ENCODE measurements at regions not wholly inside any gene's neighbourhood (a gene's known extent, or its start where the extent isn't known, plus 50 kb on each side); places are given as distances from the start of the nearest gene placed in this dataset.

- no peak for DNase-seq
Observed at GRCh38 chr15:69505956-69506556, 53.4 kb downstream of the RPLP1 start.

GRCh38 chr15:69508659-69509058 lies 56.0 kb downstream of the RPLP1 start:
- no peak for DNase-seq

GRCh38 chr15:69509131-69509530 lies 56.5 kb downstream of the RPLP1 start:
- no peak for DNase-seq

DNA sequence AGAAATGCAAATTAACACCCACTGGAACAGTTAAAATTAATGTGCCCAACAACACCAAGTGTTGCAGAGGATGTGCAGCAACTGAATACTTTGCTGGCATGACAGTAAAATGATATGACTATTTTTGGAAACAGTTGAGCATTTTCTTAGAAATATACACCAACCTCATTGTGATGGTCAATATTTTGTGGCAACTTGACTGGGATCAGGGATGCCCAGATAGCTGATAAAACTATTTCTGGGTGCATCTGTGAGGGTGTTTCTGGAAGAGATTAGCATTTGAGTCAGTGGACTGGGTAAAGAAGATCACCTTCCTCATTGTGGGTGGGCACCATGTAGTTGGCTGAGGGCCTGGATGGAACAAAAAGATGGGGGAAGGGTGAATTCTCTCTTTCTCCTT lies 57.9 kb downstream of the RPLP1 start:
- DNase-seq: no peak

DNA sequence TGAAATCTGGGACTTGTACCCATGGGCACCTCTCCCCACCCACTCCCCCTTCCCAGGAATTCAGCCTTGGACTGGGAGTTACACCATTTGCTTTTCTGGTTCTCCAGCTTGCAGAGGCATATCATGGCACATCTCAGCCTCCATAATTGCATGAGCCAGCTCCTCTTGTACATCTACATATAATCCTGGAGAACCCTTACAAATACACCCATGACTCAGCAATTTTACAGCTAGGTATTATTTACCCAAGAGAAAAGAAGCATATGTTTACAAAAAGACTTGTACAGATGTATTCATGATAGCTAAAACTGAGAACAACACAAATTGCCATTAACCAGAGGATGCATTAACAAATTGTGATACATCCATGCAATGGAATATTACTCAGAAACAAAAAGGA lies 58.4 kb downstream of the RPLP1 start:
- DNase-seq: no peak

- no peak for DNase-seq
Observed at GRCh38 chr15:69511716-69512340, 59.2 kb downstream of the RPLP1 start.

DNA sequence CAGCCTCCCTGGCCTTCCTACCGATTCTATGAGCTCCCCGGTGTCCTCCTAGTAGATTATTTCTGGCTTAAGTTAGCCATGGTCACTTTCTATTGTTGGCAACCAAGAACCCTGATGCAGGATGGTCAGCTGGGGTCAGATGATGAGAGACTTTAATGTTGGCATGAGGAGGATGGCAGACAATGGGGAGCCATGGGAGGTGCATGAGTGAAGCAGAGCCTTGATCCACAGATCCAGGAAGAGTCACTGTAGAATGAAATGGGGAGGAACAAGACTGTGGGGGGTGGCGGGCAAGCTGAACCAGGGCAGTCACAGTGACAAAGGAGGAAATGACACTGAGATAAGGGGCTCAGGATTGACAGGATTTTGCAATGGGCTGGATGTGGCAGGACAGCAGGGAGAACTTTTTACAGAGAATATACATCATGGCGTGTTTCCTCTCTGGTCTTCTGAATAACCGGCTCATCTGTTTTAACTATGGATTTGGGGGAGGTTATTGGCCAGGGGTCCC lies 60.9 kb downstream of the RPLP1 start:
- no peak for DNase-seq

GRCh38 chr15:69513986-69514385 lies 61.4 kb downstream of the RPLP1 start:
- no peak for DNase-seq

- DNase-seq: no peak
Observed at GRCh38 chr15:69515508-69515907, 62.9 kb downstream of the RPLP1 start.

DNA sequence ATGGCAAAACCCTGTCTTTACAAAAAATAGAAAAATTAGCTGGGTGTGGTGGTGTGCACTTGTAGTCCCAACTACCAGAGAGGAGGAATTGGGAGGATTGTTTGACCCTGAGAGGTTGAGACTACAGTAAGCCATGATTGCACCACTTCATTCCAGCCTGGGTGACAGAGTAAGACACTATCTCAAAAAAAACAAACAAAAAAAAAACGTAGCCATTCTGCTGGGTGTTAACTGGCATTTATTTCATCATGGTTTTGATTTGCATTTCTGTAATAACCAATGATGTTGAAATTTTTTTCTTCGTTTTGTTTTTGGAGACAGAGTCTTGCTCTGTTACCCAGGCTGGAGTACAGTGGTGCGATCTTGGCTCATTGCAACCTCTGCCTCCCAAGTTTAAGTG lies 63.3 kb downstream of the RPLP1 start:
- DNase-seq: no peak

- no peak for DNase-seq
Observed at GRCh38 chr15:69517052-69517451, 64.4 kb downstream of the RPLP1 start.

DNA sequence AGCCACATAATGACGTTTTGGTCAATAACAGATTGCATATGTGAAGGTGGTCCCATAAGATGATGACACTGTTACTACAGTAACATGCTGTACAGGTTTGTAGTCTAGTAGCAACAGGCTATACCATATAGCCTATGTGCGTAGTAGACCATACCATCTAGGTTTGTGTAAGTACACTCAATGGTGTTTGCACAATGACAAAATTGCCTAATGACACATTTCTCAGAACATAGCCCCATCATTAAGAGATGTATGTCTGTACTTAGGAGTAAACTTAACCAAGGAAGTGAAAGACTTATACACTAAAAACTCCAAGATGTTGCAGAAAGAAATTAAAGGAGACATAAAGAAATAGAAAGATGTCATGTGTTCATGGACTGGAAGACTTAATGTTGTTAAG lies 66.2 kb downstream of the RPLP1 start:
- no peak for DNase-seq

GRCh38 chr15:69520067-69520466 lies 67.4 kb downstream of the RPLP1 start:
- no peak for DNase-seq

- DNase-seq: no peak
Observed at GRCh38 chr15:69522361-69522760, 69.7 kb downstream of the RPLP1 start.

- peak; percentile 14 for DNase-seq
Observed at GRCh38 chr15:69523010-69524001, 70.7 kb downstream of the RPLP1 start.

DNA sequence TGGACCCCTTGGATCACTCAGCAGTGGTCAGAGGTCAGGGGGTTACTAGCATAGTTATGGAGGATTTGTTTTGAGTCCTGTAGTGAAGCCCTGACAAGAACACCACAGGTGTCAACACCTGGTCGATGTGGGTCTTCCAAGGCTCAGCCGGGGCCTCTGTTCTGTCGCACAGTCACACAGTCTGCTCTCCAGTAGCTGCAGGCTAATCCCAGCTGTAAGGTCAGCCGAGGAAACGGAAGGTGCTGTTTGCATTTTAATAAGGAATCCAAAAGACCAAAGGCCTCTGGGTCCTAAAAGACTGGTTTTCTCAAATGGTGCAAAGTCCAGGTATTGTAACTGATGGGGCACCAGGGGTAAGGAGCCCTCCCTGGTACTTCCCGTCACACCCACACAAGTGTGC lies 71.7 kb downstream of the RPLP1 start:
- no peak for DNase-seq

- no peak for DNase-seq
Observed at GRCh38 chr15:69524814-69525213, 72.2 kb downstream of the RPLP1 start.

GRCh38 chr15:69525543-69525942 lies 72.9 kb downstream of the RPLP1 start:
- no peak for DNase-seq

- no peak for DNase-seq
Observed at GRCh38 chr15:69526081-69527061, 73.8 kb downstream of the RPLP1 start.

DNA sequence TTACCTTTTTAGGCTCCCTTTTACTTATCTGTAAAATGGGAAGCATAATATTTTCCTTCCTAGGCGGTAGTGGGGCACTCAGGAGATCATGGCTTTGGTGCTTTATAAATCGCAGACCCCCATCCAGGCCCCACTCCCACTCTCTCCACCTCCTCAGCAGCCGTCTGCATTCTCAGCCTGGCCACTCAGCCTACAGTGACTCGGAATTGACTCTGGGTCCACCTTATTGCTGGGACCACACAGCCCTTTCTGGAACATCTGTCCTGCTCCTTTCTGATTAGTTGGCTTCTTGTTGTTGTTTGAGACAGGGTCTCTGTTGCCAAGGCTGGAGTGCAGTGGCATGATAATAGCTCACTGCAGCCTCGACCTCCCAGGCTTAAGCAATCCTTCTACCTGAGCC lies 76.5 kb downstream of the RPLP1 start:
- no peak for DNase-seq

DNA sequence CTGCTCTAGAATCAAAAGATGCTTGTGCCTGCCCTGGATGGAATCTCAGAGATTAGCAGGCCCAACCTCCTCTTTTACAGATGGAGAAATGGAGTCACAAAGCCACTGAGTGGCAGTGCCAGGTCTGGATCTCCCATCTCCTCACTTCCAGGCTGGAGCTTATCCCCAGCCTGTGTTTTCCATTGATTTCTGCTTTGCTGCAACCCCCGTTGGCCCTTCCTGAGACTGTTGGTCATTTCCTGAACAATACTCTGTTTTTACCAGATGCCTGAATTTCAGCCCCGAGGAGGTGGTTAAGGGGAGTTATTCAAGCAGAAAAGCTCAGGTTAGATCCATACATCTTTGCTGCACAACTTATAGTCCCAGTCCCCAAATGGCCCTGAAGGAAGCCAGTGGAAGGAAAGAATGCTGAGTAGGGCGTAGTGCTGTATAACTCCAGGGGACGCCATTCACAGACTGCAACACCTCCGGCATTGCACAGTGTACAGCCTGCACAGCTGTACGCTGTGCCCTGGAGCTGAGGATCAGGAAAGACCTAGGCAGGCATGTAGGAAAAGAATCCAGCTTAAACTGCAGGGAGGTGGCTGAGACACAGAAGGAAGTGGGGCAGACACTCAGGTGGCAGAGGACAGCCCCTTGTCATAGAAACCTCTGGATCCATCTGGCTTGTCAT lies 77.5 kb downstream of the RPLP1 start:
- DNase-seq: no peak

Data from NCI-H524 treated with DMSO at 0.1 percent for 48 hours (cell line).